HL-60 (cell line): ENCODE measurements at regions not wholly inside any gene's neighbourhood (a gene's known extent, or its start where the extent isn't known, plus 50 kb on each side); places are given as distances from the start of the nearest gene placed in this dataset.

Experiments used
- DNase-seq, 2 experiments: peaks; one replicate each; pipeline ENCODE4 v3.0.0-alpha.2; 2010 to 2020; ENCODE audit warnings: low read depth in 1 of 2, low spot score in 1 of 2
- H3K27ac ChIP-seq: fragments of 250-450 bp; sonication (Bioruptor Pico); replicated peaks from 2 replicates; pipeline ENCODE4 v1.5.1; 2020; ENCODE audit warnings: mild to moderate bottlenecking, moderate library complexity
- H3K27me3 ChIP-seq: fragments of 250-450 bp; sonication (Bioruptor Pico); 2 replicates; pipeline ENCODE4 v1.5.1; 2021; ENCODE audit warnings: mild to moderate bottlenecking, moderate library complexity; ENCODE audit not compliant: insufficient read depth, poor library complexity, severe bottlenecking
- H3K4me3 ChIP-seq: replicated peaks from 2 replicates; pipeline ENCODE4 v1.5.1; 2011; ENCODE audit warnings: mild to moderate bottlenecking, control low read depth, low read length; ENCODE audit not compliant: insufficient read depth
- GABPA ChIP-seq: IDR thresholded peaks from 2 replicates; pipeline ENCODE4 v1.6.1; 2012; ENCODE audit warnings: low read depth
- POLR2AphosphoS5 ChIP-seq: IDR thresholded peaks from 2 replicates; pipeline ENCODE4 v1.6.1; 2012; ENCODE audit warnings: low read depth
- SPI1 ChIP-seq: IDR thresholded peaks from 2 replicates; pipeline ENCODE4 v1.6.1; 2012; ENCODE audit warnings: low read depth, mild to moderate bottlenecking, borderline replicate concordance
- TF ChIP-seq, protein P1 (sequence below): IDR thresholded peaks from one replicate; pipeline ENCODE4 v1.5.1; 2011; ENCODE audit warnings: low read length, control low read depth, inconsistent platforms; ENCODE audit not compliant: insufficient read depth
- TF ChIP-seq, protein P2 (sequence below): IDR thresholded peaks from 2 replicates; pipeline ENCODE4 v1.6.1; 2012; ENCODE audit warnings: low read depth; ENCODE audit not compliant: insufficient replicate concordance

DNA sequence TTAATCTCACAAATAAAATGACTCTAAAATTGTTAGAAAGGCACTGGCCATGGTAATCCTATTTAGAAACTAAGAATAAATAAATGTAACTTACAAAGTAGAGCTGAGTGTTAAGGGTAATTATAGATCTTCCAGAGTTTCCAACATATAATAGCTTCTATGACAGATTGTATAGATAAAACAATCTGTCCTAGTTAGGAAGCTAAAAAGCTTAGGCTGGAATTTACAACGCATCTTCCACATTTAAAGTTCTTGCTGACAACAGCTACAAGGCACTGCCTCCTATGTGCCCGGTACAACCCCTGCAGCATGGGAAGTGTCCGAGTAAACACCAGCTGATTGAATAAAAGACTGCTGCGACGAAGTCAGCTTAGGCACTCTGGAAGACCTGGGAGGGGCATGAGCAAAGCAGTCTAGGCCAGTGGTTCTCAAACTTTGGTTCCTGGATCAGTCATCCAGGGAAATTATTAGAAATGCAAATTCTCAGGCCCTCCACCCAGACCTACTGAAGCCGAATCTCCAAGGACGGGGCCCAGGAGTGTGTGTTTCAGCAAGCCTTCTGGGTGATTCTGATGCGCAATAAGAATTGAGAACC, 635.6 kb upstream of the TBX3 start:
- TF ChIP-seq, protein P1, sequence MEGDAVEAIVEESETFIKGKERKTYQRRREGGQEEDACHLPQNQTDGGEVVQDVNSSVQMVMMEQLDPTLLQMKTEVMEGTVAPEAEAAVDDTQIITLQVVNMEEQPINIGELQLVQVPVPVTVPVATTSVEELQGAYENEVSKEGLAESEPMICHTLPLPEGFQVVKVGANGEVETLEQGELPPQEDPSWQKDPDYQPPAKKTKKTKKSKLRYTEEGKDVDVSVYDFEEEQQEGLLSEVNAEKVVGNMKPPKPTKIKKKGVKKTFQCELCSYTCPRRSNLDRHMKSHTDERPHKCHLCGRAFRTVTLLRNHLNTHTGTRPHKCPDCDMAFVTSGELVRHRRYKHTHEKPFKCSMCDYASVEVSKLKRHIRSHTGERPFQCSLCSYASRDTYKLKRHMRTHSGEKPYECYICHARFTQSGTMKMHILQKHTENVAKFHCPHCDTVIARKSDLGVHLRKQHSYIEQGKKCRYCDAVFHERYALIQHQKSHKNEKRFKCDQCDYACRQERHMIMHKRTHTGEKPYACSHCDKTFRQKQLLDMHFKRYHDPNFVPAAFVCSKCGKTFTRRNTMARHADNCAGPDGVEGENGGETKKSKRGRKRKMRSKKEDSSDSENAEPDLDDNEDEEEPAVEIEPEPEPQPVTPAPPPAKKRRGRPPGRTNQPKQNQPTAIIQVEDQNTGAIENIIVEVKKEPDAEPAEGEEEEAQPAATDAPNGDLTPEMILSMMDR = no peak
- TF ChIP-seq GABPA (no peak), POLR2AphosphoS5 (no peak), SPI1 (no peak)
- TF ChIP-seq, protein P2, sequence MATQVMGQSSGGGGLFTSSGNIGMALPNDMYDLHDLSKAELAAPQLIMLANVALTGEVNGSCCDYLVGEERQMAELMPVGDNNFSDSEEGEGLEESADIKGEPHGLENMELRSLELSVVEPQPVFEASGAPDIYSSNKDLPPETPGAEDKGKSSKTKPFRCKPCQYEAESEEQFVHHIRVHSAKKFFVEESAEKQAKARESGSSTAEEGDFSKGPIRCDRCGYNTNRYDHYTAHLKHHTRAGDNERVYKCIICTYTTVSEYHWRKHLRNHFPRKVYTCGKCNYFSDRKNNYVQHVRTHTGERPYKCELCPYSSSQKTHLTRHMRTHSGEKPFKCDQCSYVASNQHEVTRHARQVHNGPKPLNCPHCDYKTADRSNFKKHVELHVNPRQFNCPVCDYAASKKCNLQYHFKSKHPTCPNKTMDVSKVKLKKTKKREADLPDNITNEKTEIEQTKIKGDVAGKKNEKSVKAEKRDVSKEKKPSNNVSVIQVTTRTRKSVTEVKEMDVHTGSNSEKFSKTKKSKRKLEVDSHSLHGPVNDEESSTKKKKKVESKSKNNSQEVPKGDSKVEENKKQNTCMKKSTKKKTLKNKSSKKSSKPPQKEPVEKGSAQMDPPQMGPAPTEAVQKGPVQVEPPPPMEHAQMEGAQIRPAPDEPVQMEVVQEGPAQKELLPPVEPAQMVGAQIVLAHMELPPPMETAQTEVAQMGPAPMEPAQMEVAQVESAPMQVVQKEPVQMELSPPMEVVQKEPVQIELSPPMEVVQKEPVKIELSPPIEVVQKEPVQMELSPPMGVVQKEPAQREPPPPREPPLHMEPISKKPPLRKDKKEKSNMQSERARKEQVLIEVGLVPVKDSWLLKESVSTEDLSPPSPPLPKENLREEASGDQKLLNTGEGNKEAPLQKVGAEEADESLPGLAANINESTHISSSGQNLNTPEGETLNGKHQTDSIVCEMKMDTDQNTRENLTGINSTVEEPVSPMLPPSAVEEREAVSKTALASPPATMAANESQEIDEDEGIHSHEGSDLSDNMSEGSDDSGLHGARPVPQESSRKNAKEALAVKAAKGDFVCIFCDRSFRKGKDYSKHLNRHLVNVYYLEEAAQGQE = no peak
- no peak overlapping the region for H3K27ac ChIP-seq
- H3K4me3 ChIP-seq = no peak overlapping the region
- DNase-seq = no peak
- no peaks in the 10 kb centered on the region for H3K27me3 ChIP-seq

DNA sequence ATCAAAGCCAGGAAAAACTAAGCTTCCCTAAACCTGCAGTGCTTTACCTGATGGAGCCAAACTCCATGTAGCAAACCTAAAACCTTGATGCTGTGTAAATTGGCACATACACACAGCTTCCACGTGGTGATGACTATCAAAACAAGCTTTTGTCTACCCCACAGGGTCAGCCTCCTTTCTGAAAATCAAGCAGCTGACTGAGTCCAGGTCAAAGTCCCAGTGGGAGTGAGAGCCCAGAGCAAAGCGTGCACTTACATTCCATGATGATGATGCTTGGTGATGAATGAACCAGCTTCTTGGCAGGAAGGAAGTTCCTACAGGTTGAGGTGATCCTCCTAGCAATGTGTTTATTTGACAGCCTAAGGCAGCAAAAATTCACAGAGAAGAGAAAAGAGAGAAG, 630.0 kb upstream of the TBX3 start:
- Histone ChIP-seq H3K27ac (no peak overlapping the region), H3K27me3 (no peaks in the 10 kb centered on the region), H3K4me3 (no peak overlapping the region)
- TF ChIP-seq, protein P1 = no peak
- no peak for TF ChIP-seq SPI1
- TF ChIP-seq GABPA = no peak
- TF ChIP-seq POLR2AphosphoS5 = no peak
- TF ChIP-seq, protein P2 = no peak
- no peak for DNase-seq

GRCh38 chr12:115312901-115313300, 628.9 kb upstream of the TBX3 start:
- no peak for DNase-seq
- no peaks in the 10 kb centered on the region for H3K27me3 ChIP-seq
- no peak overlapping the region for H3K27ac ChIP-seq
- TF ChIP-seq, protein P1 = no peak
- TF ChIP-seq, protein P2 = no peak
- no peak overlapping the region for H3K4me3 ChIP-seq
